ENCODE measurements at regions not wholly inside any gene's neighbourhood (a gene's known extent, or its start where the extent isn't known, plus 50 kb on each side); places are given as distances from the start of the nearest gene placed in this dataset.

DNA sequence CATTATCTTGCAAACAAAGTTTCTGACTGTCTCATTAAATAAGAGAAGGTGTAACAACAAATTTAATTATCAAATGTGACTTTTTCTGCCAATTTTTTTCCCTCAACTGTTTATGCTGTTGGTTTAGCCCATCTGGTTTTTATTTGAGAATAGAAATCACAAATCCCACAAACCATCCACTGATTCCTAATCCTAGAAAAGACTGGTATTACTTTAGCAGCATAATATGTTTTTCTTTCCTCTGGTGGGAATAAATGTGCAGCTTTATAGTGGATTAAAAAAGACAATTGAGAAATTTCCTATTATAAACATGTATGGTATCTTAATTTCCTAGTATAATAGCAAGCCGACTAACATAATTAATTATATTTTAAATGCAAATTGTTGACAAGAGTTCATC lies 257.9 kb upstream of the FOXN3 start:
- H3K4me3 ChIP-seq (ENCODE audit: insufficient read depth, low read length, poor library complexity, severe bottlenecking) = no peak overlapping the region
- no peaks in the 10 kb centered on the region for H3K27me3 ChIP-seq (ENCODE audit: low read length)
- no peak overlapping the region for H3K4me2 ChIP-seq (ENCODE audit: low read depth, low read length, poor library complexity, severe bottlenecking)
- no peak overlapping the region for H2AFZ ChIP-seq (ENCODE audit: low read depth, low read length, severe bottlenecking)
- H4K20me1 ChIP-seq (ENCODE audit: low read depth, low read length) = no peaks in the 10 kb centered on the region
- H3K9ac ChIP-seq (ENCODE audit: low read length) = no peak overlapping the region
- H3K79me2 ChIP-seq (ENCODE audit: insufficient read depth, low read length) = no peaks in the 10 kb centered on the region
- H3F3A ChIP-seq (ENCODE audit: insufficient read depth) = no peaks in the 10 kb centered on the region
- no peaks in the 10 kb centered on the region for H3K36me3 ChIP-seq (ENCODE audit: low read length)
- H3K9me2 ChIP-seq (replicated peaks; ENCODE audit: insufficient read depth, low read length) = no peaks in the 10 kb centered on the region
- H3K9me3 ChIP-seq (ENCODE audit: insufficient read depth, low read length) = no peaks in the 10 kb centered on the region
- H3K27ac ChIP-seq (ENCODE audit: low read depth, low read length) = no peak overlapping the region
- TF ChIP-seq EZH2phosphoT487 (conservative IDR thresholded peaks at IDR 0.05; ENCODE audit: low read length) = no peak
- TF ChIP-seq, protein P1, sequence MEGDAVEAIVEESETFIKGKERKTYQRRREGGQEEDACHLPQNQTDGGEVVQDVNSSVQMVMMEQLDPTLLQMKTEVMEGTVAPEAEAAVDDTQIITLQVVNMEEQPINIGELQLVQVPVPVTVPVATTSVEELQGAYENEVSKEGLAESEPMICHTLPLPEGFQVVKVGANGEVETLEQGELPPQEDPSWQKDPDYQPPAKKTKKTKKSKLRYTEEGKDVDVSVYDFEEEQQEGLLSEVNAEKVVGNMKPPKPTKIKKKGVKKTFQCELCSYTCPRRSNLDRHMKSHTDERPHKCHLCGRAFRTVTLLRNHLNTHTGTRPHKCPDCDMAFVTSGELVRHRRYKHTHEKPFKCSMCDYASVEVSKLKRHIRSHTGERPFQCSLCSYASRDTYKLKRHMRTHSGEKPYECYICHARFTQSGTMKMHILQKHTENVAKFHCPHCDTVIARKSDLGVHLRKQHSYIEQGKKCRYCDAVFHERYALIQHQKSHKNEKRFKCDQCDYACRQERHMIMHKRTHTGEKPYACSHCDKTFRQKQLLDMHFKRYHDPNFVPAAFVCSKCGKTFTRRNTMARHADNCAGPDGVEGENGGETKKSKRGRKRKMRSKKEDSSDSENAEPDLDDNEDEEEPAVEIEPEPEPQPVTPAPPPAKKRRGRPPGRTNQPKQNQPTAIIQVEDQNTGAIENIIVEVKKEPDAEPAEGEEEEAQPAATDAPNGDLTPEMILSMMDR (IDR thresholded peaks at IDR 0.05; ENCODE audit: insufficient read depth, low read length, poor library complexity, severe bottlenecking) = no peak

DNA sequence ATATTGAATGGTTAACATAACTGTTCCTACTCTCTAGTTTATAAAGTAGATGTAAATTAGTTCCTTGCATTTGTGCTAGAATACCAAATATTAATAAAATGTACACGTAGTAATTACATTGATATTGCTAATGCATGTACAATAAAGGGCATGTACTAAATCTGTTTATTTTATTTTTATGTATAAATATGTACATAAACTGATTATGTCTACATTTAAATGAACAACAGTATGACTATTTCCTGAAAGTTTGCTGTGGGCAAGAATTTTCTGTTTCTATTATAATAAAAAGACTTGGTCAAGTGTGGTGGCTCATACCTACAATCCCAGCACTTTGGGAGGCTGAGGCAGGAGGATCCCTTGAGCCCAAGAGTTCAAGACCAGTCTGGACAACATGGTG lies 257.2 kb upstream of the FOXN3 start:
- no peaks in the 10 kb centered on the region for H4K20me1 ChIP-seq (ENCODE audit: low read depth, low read length)
- no peaks in the 10 kb centered on the region for H3K79me2 ChIP-seq (ENCODE audit: insufficient read depth, low read length)
- no peak overlapping the region for H3K27ac ChIP-seq (ENCODE audit: low read depth, low read length)
- no peaks in the 10 kb centered on the region for H3K36me3 ChIP-seq (ENCODE audit: low read length)
- H3K4me3 ChIP-seq (ENCODE audit: insufficient read depth, low read length, poor library complexity, severe bottlenecking) = no peak overlapping the region
- H3K9me3 ChIP-seq (ENCODE audit: insufficient read depth, low read length) = no peaks in the 10 kb centered on the region
- H3K4me2 ChIP-seq (ENCODE audit: low read depth, low read length, poor library complexity, severe bottlenecking) = no peak overlapping the region
- H3K9ac ChIP-seq (ENCODE audit: low read length) = no peak overlapping the region
- no peaks in the 10 kb centered on the region for H3K27me3 ChIP-seq (ENCODE audit: low read length)
- TF ChIP-seq EZH2phosphoT487 (conservative IDR thresholded peaks at IDR 0.05; ENCODE audit: low read length) = no peak
- TF ChIP-seq, protein P1 (IDR thresholded peaks at IDR 0.05; ENCODE audit: insufficient read depth, low read length, poor library complexity, severe bottlenecking) = no peak
- H3F3A ChIP-seq (ENCODE audit: insufficient read depth) = no peaks in the 10 kb centered on the region
- no peaks in the 10 kb centered on the region for H3K9me2 ChIP-seq (replicated peaks; ENCODE audit: insufficient read depth, low read length)
- no peak overlapping the region for H2AFZ ChIP-seq (ENCODE audit: low read depth, low read length, severe bottlenecking)

DNA sequence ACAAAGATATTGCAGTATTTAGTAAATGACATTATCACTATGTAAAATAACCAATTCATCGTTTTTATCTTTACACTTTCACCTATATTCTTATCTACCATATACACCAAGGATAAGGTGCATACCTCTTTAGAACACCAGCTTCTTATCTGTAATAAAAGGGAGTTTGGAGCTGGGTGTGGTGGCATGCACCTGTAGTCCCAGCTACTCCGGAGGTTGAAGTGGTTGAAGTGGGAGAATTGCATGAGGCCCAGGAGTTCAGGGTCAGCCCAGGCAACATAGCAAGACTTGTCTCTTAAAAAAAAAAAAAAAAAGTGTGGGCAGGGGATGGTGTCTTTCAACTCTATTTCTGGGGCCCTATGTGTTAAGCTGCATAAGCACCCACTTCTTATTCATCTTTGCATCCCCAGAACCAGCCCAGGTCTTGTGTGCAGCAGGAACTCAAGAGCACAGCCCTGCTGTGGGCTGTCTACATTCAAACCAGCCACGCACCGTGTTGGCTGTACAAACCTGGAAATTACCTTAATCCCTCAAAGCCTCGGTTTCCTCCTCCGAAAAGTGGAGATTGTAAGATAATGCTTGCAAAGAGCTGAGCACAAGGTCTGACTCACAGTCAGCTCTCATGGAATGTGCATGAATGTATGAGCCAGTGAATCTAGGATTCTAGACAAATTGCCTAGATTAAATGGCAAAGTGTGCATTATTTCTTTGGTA lies 256.6 kb upstream of the FOXN3 start:
- Histone ChIP-seq H3K9ac (ENCODE audit: low read length) (no peak overlapping the region), H3K27me3 (ENCODE audit: low read length) (no peaks in the 10 kb centered on the region), H3F3A (ENCODE audit: insufficient read depth) (no peaks in the 10 kb centered on the region), H3K9me2 (replicated peaks; ENCODE audit: insufficient read depth, low read length) (no peaks in the 10 kb centered on the region), H3K27ac (ENCODE audit: low read depth, low read length) (no peak overlapping the region), H4K20me1 (ENCODE audit: low read depth, low read length) (no peaks in the 10 kb centered on the region), H3K79me2 (ENCODE audit: insufficient read depth, low read length) (no peaks in the 10 kb centered on the region), H2AFZ (ENCODE audit: low read depth, low read length, severe bottlenecking) (no peak overlapping the region), H3K4me3 (ENCODE audit: insufficient read depth, low read length, poor library complexity, severe bottlenecking) (no peak overlapping the region), H3K9me3 (ENCODE audit: insufficient read depth, low read length) (no peaks in the 10 kb centered on the region), H3K36me3 (ENCODE audit: low read length) (no peaks in the 10 kb centered on the region), H3K4me2 (ENCODE audit: low read depth, low read length, poor library complexity, severe bottlenecking) (no peak overlapping the region)
- TF ChIP-seq EZH2phosphoT487 (conservative IDR thresholded peaks at IDR 0.05; ENCODE audit: low read length) = no peak
- TF ChIP-seq, protein P1 (IDR thresholded peaks at IDR 0.05; ENCODE audit: insufficient read depth, low read length, poor library complexity, severe bottlenecking) = no peak

All from SU-DHL-6 (cell line).